Calu3 (cell line): ENCODE measurements at regions not wholly inside any gene's neighbourhood (a gene's known extent, or its start where the extent isn't known, plus 50 kb on each side); places are given as distances from the start of the nearest gene placed in this dataset.

Experiments used
- BruUV-seq: library from RNA; stranded (reverse); fragments of 400-500 nt; replicated peaks from 2 replicates; lab custom pipeline; 2021; lab: Mats Ljungman, UMichigan
- CTCF ChIA-PET: fragments of 300-600 bp; sonication (Branson Sonifier 250); formaldehyde crosslinking; loops from one replicate; lab custom pipeline; 2022; ENCODE audit warnings: antibody characterized with exemption; lab: Charles Lee
- DNase-seq: peaks from one replicate; pipeline ENCODE4 v3.0.0; 2022
- H3K27ac Mint-ChIP-seq: one replicate; pipeline ENCODE4 v1.8.0; 2022; ENCODE audit warnings: mixed read lengths; ENCODE audit not compliant: unreplicated experiment
- H3K27me3 Mint-ChIP-seq: one replicate; pipeline ENCODE4 v1.8.0; 2022; ENCODE audit warnings: mixed read lengths; ENCODE audit not compliant: unreplicated experiment
- H3K36me3 Mint-ChIP-seq: one replicate; pipeline ENCODE4 v1.8.0; 2022; ENCODE audit warnings: mild to moderate bottlenecking, moderate library complexity, mixed read lengths; ENCODE audit not compliant: insufficient read depth, unreplicated experiment
- H3K4me1 Mint-ChIP-seq: one replicate; pipeline ENCODE4 v1.8.0; 2022; ENCODE audit warnings: mild to moderate bottlenecking, low read depth, mixed read lengths; ENCODE audit not compliant: unreplicated experiment
- H3K4me3 Mint-ChIP-seq: one replicate; pipeline ENCODE4 v1.8.0; 2022; ENCODE audit warnings: mild to moderate bottlenecking, low read depth, moderate library complexity, mixed read lengths; ENCODE audit not compliant: unreplicated experiment
- H3K9me3 Mint-ChIP-seq: one replicate; pipeline ENCODE4 v1.8.0; 2022; ENCODE audit warnings: low read depth, mixed read lengths; ENCODE audit not compliant: unreplicated experiment
- CTCF ChIP-seq: fragments of 200-600 bp; IDR thresholded peaks from one replicate; pipeline ENCODE4 v1.8.0; 2022; ENCODE audit warnings: antibody characterized with exemption; ENCODE audit not compliant: unreplicated experiment
- intact Hi-C: fragments of 100-400 bp; cut with micrococcal nuclease; formaldehyde crosslinking; loops from one replicate; pipeline ENCODE4 v1.10.0; 2022; ENCODE audit not compliant: unreplicated experiment

DNA sequence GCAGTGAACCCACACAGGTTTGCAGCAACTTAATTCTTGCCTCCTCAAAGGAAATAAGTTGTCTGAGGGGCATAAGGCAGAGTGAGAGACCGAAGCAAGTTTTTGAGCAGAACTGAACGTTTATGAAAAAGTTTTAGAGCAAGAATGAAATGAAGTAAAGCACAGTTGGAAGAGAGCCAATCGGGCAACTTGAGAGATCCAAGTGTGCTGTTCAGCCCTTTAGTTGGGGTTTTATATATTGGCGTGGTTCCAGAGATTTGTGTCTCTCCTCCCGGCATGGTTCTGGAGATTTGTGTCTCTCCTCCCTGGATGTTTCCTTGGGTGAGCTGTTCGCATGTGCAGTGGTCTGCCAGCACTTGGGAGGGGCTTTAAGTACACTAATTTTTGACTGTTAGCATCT is 141.4 kb upstream of the DGKB start:
- H3K36me3 Mint-ChIP-seq = no peaks in the 10 kb centered on the region
- DNase-seq = no peak
- no peak overlapping the region for H3K27ac Mint-ChIP-seq
- H3K9me3 Mint-ChIP-seq = no peaks in the 10 kb centered on the region
- H3K27me3 Mint-ChIP-seq = no peaks in the 10 kb centered on the region
- intact Hi-C loops = no loop called here
- TF ChIP-seq CTCF = no peak
- CTCF ChIA-PET = interaction anchor here (1.6 kb wide), 1 partner anchor 13 kb away, joined by 3 read pairs; no protein-coding TSS in a partner anchor
- BruUV-seq = no TSS peak
- peaks cover 18% of the 10 kb centered on the region for H3K4me1 Mint-ChIP-seq
- no peak overlapping the region for H3K4me3 Mint-ChIP-seq

DNA sequence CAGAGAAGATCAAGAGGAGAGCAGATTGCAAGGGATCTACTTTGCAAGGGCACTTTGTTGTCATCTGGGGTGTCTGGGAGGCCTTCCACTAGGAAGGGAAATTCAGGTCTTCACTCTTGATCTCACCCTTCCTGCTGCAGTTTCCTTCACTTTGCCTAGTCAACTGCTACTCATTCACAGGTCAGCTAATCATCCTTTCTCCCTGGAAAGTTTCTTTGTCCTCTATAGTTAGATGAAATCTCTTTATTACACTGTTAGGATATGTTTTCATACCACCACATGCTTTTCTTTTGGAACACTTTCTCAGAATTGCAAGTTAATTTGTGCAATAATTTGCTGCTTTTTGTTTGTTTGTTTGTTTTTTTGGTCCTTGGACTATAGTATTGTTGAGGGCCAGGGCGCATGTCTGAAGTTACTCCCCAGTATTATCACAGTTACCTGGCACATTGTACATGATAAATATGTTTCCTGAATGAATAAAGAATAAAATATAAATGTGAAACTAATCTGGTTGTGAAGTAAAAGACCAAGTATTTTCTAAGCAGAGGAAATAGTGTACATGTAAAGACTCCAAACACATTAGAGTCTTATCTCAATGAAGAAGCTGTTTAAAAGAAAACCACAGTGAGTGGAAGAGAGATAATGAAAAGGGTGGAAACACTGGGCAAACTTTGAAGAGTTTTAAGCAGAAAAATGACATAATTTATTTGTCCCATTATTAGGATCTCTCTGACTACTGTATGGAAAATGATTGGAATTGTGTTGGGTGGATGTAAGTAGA is 139.9 kb upstream of the DGKB start:
- H3K36me3 Mint-ChIP-seq = no peaks in the 10 kb centered on the region
- CTCF ChIA-PET = interaction anchor here (1.6 kb wide), 1 partner anchor 14 kb away, joined by 3 read pairs; no protein-coding TSS in a partner anchor
- H3K27ac Mint-ChIP-seq = no peak overlapping the region
- no peak for DNase-seq
- BruUV-seq = no TSS peak
- intact Hi-C loops = no loop called here
- no peak for TF ChIP-seq CTCF
- H3K4me3 Mint-ChIP-seq = no peak overlapping the region
- H3K9me3 Mint-ChIP-seq = no peaks in the 10 kb centered on the region
- H3K27me3 Mint-ChIP-seq = no peaks in the 10 kb centered on the region
- H3K4me1 Mint-ChIP-seq = peaks cover 18% of the 10 kb centered on the region

GRCh38 chr7:15041226-15041625 is 138.7 kb upstream of the DGKB start:
- DNase-seq = no peak
- no peaks in the 10 kb centered on the region for H3K36me3 Mint-ChIP-seq
- CTCF ChIA-PET = no interaction called here
- H3K4me1 Mint-ChIP-seq = peaks cover 7% of the 10 kb centered on the region
- TF ChIP-seq CTCF = no peak
- no peak overlapping the region for H3K4me3 Mint-ChIP-seq
- BruUV-seq = no TSS peak
- H3K9me3 Mint-ChIP-seq = no peaks in the 10 kb centered on the region
- no peak overlapping the region for H3K27ac Mint-ChIP-seq
- H3K27me3 Mint-ChIP-seq = no peaks in the 10 kb centered on the region
- intact Hi-C loops = no loop called here

- CTCF ChIA-PET = no interaction called here
- Mint-ChIP-seq H3K36me3 (no peaks in the 10 kb centered on the region), H3K4me1 (no peaks in the 10 kb centered on the region), H3K4me3 (no peak overlapping the region), H3K9me3 (no peaks in the 10 kb centered on the region), H3K27me3 (no peaks in the 10 kb centered on the region), H3K27ac (no peak overlapping the region)
- intact Hi-C loops = no loop called here
- no TSS peak for BruUV-seq
- TF ChIP-seq CTCF = no peak
- DNase-seq = no peak
Observed at GRCh38 chr7:15035814-15036213, 133.3 kb upstream of the DGKB start.
